HEK293 (cell line): ENCODE measurements at regions not wholly inside any gene's neighbourhood (a gene's known extent, or its start where the extent isn't known, plus 50 kb on each side); places are given as distances from the start of the nearest gene placed in this dataset.

Source experiments
- KLF7 ChIP-seq: fragments of 450-650 bp; formaldehyde crosslinking; IDR thresholded peaks from 2 replicates; pipeline ENCODE4 v1.5.1; 2016; ENCODE audit warnings: missing biosample characterization, missing genetic modification characterization, borderline replicate concordance
- ZNF239 ChIP-seq: fragments of 450-650 bp; formaldehyde crosslinking; IDR thresholded peaks from 2 replicates; pipeline ENCODE4 v1.5.1; 2016; ENCODE audit warnings: missing biosample characterization, missing genetic modification characterization
- ZNF292 ChIP-seq: fragments of 450-650 bp; formaldehyde crosslinking; IDR thresholded peaks from 2 replicates; pipeline ENCODE4 v1.5.1; 2016; ENCODE audit warnings: low read depth, missing biosample characterization, missing genetic modification characterization, borderline replicate concordance
- TF ChIP-seq, protein P1 (sequence below): fragments of 450-650 bp; formaldehyde crosslinking; IDR thresholded peaks from 2 replicates; pipeline ENCODE4 v1.5.1; 2016; ENCODE audit warnings: missing biosample characterization, missing genetic modification characterization
- TF ChIP-seq, protein P2 (sequence below): IDR thresholded peaks from 2 replicates; pipeline ENCODE4 v1.6.1; 2011; ENCODE audit warnings: mild to moderate bottlenecking, low read depth, low read length, borderline replicate concordance
- TF ChIP-seq, protein P3 (sequence below): fragments of 450-650 bp; formaldehyde crosslinking; IDR thresholded peaks from 2 replicates; pipeline ENCODE4 v1.5.1; 2016; ENCODE audit warnings: missing biosample characterization, missing genetic modification characterization, low read depth

DNA sequence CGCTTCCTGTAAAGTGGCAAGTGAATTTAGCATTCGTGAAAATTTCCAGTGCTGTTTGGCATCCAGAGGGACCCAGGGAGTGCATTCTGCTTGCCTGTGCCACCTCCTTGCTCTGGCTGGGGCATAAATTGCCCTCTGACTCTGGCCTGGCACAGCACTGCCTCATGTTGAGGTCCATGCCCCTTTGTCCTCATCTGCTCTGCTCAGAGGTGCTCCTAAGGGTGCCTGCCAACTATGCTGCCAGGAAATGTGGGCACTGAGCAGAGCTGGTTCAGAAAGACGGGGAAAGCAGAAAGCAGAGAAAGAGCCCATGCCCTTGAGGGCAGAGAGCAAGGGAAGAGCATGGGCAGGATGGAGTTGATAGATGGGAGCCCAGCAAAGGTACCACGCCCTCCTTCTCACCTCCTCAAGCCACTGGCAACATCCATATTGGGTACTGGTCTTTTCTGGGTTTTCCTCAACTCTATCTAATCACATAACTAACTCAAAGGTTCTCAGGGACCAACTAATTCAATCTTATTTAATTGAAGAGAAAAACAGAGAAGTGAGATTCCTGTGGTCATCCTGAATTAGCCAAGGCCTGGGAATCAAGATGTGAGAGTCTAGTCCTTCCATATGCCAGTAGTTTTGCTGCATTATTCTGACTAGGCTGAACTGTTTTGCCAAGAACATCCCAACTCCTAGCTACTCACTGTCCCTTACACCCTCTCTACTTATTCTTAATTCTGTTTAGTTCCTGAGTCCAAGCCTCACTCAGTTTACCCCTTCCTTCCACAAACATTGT lies 441.5 kb upstream of the TNP1 start:
- TF ChIP-seq, protein P1, sequence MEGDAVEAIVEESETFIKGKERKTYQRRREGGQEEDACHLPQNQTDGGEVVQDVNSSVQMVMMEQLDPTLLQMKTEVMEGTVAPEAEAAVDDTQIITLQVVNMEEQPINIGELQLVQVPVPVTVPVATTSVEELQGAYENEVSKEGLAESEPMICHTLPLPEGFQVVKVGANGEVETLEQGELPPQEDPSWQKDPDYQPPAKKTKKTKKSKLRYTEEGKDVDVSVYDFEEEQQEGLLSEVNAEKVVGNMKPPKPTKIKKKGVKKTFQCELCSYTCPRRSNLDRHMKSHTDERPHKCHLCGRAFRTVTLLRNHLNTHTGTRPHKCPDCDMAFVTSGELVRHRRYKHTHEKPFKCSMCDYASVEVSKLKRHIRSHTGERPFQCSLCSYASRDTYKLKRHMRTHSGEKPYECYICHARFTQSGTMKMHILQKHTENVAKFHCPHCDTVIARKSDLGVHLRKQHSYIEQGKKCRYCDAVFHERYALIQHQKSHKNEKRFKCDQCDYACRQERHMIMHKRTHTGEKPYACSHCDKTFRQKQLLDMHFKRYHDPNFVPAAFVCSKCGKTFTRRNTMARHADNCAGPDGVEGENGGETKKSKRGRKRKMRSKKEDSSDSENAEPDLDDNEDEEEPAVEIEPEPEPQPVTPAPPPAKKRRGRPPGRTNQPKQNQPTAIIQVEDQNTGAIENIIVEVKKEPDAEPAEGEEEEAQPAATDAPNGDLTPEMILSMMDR (tag by site-specific recombination): no peak
- TF ChIP-seq, protein P2, sequence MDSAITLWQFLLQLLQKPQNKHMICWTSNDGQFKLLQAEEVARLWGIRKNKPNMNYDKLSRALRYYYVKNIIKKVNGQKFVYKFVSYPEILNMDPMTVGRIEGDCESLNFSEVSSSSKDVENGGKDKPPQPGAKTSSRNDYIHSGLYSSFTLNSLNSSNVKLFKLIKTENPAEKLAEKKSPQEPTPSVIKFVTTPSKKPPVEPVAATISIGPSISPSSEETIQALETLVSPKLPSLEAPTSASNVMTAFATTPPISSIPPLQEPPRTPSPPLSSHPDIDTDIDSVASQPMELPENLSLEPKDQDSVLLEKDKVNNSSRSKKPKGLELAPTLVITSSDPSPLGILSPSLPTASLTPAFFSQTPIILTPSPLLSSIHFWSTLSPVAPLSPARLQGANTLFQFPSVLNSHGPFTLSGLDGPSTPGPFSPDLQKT: no peak
- no peak for TF ChIP-seq ZNF292 (tag by site-specific recombination)
- TF ChIP-seq, protein P3, sequence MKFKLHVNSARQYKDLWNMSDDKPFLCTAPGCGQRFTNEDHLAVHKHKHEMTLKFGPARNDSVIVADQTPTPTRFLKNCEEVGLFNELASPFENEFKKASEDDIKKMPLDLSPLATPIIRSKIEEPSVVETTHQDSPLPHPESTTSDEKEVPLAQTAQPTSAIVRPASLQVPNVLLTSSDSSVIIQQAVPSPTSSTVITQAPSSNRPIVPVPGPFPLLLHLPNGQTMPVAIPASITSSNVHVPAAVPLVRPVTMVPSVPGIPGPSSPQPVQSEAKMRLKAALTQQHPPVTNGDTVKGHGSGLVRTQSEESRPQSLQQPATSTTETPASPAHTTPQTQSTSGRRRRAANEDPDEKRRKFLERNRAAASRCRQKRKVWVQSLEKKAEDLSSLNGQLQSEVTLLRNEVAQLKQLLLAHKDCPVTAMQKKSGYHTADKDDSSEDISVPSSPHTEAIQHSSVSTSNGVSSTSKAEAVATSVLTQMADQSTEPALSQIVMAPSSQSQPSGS (tag by site-specific recombination): no peak
- TF ChIP-seq ZNF239 (tag by site-specific recombination): no peak
- no peak for TF ChIP-seq KLF7 (tag by site-specific recombination)
